ENCODE measurements at regions not wholly inside any gene's neighbourhood (a gene's known extent, or its start where the extent isn't known, plus 50 kb on each side); places are given as distances from the start of the nearest gene placed in this dataset.

DNA sequence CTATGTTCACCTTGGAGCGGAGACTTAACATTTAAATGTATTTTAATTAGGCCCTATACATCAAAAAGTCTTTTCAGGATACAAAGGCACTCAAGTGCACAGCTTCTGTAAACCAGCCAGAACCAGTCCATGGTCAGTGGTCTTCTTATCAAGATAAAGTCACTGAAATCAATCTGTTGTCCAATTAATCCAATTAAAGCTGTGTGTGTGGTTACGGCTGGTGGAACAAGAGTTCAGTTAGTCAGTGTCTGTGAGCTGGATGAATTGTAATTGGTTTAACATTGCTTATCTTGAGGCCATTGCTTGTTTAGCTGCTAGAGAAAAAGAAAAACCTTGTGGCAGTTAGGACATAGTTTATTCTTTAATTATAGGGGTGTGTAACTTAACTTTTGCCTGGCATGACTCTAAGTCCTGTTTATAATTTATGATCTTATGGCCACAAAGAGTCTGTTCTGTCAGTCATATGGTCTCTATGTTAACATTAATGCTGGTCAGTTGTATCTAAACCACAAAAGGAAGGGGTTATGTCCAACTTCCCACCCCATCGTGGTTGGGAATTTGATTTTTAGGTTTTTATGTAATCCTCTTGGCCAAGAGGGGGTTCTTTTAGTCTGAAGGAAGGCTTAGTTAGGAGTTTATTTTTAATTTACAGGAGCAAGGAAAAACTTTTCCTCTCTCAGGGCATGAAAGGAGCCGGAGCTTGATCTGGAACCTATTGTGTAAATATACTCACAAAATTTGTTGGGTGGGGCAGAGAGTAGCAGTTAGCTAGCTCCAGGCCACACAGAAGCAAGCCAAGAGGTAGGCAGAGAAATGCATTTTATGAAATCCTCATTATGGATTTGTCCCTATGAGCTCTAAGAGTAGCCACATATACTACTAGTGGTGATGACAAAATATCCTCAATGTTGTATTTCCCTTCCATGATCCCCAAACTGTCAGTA lies 665.7 kb upstream of the ACTRT1 start:
- TF ChIP-seq FOXM1 (IDR thresholded peaks at IDR 0.05; ENCODE audit: borderline replicate concordance, low read depth) (no peak), CEBPB (IDR thresholded peaks at IDR 0.05) (no peak), CREB1 (IDR thresholded peaks at IDR 0.05; ENCODE audit: low read depth) (no peak), RAD21 (IDR thresholded peaks at IDR 0.05; ENCODE audit: low read depth) (no peak), EGR1 (IDR thresholded peaks at IDR 0.05) (no peak), YY1 (IDR thresholded peaks at IDR 0.05; ENCODE audit: low read depth) (no peak), EP300 (IDR thresholded peaks at IDR 0.05; ENCODE audit: borderline replicate concordance) (no peak), REST (IDR thresholded peaks at IDR 0.05; ENCODE audit: low read depth) (no peak), TCF12 (IDR thresholded peaks at IDR 0.05; ENCODE audit: low read depth) (no peak)
